Sciatic nerve (tissue), 2 donors: ENCODE measurements at regions not wholly inside any gene's neighbourhood (a gene's known extent, or its start where the extent isn't known, plus 50 kb on each side); places are given as distances from the start of the nearest gene placed in this dataset.

Source experiments
- ATAC-seq: fragments of 200-7000 bp; cut with Tn5 transposase; one replicate; pipeline ENCODE4 v1.9.1; 2020; ENCODE audit warnings: mild to moderate bottlenecking, moderate library complexity
- DNase-seq: peaks from one replicate; pipeline ENCODE4 v3.0.0-alpha.2; 2020; ENCODE audit warnings: low spot score
- intact Hi-C: fragments of 100-400 bp; cut with DNase I; formaldehyde crosslinking; loops from one replicate; pipeline ENCODE4 v1.14.2; 2022
- donor health status: DM: no; HTN: no; CAD: no.
- donor health status: DM: no; HTN: no; CAD: no.

- intact Hi-C loops: no loop called here
- ATAC-seq (no peak), DNase-seq (no peak)
Observed at GRCh38 chr10:32175629-32176028, 119.4 kb upstream of the KIF5B start.

- intact Hi-C loops: no loop called here
- DNase-seq (no peak), ATAC-seq (no peak)
Observed at GRCh38 chr10:32174349-32174893, 118.2 kb upstream of the KIF5B start.

GRCh38 chr10:32171204-32171603 is 115.0 kb upstream of the KIF5B start:
- no peak for DNase-seq
- intact Hi-C loops: no loop called here
- no peak for ATAC-seq

DNA sequence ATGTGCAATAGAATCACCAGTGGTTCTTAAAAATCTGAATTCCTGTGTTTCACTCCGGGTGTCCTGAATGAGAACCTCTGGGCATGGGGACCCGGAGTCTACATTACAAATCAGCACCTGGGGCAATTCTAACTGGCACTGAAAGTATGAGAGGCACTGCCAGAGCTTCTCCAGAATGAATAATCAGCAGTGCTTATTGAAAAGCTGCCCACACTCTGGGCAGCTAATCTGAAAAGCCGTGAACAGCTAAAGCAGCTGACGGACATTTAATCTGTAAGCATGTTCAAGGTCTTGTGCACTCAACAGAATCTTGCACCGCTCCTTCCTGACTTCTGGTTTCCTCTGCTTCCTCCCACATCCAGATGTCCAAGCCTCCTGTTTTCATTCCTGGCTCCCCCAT is 113.3 kb upstream of the KIF5B start:
- intact Hi-C loops: no loop called here
- ATAC-seq (no peak), DNase-seq (no peak)

DNA sequence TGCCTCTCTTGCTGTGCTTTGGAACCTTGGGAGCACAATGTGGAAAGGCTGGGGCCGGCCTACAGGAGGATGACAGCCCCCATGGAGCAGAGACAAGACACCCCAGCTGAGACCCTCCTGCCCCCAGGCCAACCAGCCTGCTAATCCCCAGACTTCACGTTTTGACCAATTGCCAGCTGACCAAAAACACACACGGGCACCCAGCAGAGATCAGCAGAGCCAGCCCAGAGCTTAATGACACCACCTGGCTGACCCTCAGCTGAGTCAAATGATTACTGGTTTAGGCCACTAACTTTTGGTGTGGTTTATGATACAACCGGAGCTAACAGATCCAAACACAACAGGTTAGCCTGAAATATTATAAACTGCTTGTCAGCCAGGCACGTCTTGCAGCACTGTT is 111.2 kb upstream of the KIF5B start:
- DNase-seq: no peak
- intact Hi-C loops: no loop called here
- ATAC-seq: no peak

- no peak for DNase-seq
- ATAC-seq: no peak
- intact Hi-C loops: no loop called here
Observed at GRCh38 chr10:32166365-32166764, 110.1 kb upstream of the KIF5B start.

DNA sequence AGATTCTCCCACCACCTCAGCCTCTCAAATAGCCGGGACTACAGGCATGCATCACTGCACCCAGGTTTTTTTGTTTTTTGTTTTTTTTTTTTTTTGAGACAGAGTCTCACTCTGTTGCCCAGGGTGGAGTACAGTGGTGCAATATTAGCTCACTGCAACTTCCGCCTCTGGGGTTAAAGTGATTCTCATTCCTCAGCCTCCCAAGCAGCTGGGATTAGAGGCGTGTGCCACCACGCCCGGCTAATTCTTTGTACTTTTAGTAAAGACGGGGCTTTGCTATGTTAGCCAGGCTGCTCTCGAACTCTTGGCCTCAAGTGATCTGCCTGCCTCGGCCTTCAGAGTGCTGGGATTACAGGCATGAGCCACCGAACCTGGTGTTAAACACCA is 107.5 kb upstream of the KIF5B start:
- no peak for ATAC-seq
- DNase-seq: no peak
- intact Hi-C loops: no loop called here

- intact Hi-C loops: no loop called here
- ATAC-seq (no peak), DNase-seq (no peak)
Observed at GRCh38 chr10:32163071-32163761, 107.0 kb upstream of the KIF5B start.

- ATAC-seq (no peak), DNase-seq (no peak)
Observed at GRCh38 chr10:32161586-32161985, 105.4 kb upstream of the KIF5B start.

DNA sequence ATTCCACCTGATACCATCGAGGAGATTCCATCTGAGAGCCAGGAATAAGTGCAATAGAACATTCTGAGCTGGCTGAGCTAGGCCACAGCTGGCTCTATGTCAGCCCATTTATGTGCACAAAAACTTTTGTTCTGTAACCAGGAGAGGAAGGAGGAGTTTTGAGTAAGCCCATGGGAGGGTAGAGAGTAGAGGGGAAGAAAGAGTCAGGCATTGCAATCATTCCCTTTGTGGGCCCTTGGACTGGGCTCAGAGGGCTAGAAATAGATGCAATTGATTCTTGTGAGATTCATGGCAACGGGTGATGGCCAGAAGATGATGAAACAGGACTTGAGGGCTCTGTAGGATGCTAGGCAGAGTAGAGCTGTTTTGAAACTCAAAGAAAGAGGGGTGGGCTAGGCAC is 104.6 kb upstream of the KIF5B start:
- intact Hi-C loops: no loop called here
- no peak for DNase-seq
- ATAC-seq: no peak

More at GRCh38 chr10:32161586-32161985, 105.4 kb upstream of the KIF5B start:
- intact Hi-C loops: no loop called here

DNA sequence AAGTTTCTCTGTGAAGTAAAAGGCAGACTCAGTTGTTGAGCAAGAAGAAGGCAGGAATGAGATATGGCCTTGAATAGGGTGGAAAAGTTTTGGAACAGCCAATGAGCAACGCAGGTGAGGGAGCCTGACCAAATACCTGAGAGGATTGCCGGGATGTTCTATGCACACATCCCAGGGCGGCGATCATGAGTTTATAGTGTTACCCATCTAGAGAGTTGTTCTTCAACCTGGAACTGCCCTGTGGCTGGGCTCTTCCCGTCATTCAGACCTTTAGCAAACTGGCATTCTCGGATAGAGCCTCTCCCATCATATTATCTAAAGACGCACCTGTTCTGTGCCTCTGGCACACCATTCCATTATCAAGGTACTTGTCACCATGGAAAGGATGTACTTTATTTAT is 103.0 kb upstream of the KIF5B start:
- intact Hi-C loops: no loop called here
- ATAC-seq: no peak
- no peak for DNase-seq

GRCh38 chr10:32156031-32156495 is 99.8 kb upstream of the KIF5B start:
- ATAC-seq: no peak
- DNase-seq: no peak
- intact Hi-C loops: no loop called here

DNA sequence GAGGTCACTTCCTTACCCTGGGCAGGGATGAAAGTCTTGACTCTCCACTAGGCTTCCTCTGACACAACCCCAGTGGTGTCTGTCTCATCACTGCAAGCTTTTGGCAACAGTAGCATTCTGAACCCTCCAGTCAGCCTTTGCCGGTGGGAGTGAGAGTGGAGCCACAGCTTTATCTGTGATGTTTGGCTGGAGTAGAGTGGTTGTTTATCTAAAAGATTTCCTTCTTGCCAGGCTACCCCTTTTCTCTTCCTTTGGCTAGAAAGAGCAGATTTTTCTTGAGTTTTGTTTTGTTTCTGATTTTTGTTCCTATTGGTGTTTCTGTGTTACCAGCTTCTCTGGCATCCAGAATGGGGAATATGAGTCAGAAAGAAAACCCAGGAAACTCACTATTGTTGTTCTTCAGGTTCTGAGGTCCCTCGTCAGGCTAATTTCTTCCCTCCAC is 98.9 kb upstream of the KIF5B start:
- ATAC-seq (no peak), DNase-seq (no peak)
- intact Hi-C loops: no loop called here

DNA sequence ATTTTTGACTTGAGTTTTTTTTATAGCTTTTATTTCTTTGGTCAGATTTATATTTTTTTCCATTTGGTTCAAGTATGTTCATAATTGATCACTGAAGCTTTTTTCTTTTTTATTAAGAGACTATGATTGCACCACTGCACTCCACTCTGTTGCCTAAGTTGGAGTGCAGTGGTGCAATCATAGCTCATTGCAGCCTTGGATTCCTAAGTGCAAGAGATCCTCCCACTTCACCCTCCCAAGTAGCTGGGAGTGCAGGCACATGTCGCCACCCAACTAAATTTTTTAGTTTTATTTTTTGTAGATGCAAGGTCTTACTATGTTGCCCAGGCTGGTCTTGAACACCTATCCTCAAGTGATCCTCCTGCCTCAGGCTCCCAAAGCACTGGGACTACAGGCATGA is 97.7 kb upstream of the KIF5B start:
- intact Hi-C loops: no loop called here
- no peak for ATAC-seq
- no peak for DNase-seq

- intact Hi-C loops: no loop called here
- DNase-seq: no peak
- no peak for ATAC-seq
Observed at GRCh38 chr10:32153252-32153651, 97.0 kb upstream of the KIF5B start.

DNA sequence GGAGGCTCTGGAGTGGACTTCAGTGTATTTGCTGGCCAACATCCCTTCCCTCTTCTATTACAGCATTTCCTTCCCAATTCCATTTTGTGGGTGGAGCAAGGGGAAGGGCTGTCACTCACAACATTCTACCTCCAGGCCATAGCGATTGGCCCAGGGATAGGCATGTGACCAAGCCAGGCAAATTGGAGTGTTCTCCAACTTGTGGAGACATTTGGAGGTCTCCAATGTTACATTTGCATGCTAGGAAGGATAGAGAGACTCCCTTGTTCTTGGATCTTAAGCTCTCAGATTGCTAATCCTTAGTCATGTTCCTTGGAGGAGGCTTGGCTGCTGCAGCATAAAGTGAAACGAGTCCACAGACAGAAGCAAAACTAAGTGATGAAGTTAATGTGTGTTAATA is 95.6 kb upstream of the KIF5B start:
- ATAC-seq: no peak
- DNase-seq: no peak
- intact Hi-C loops: no loop called here

DNA sequence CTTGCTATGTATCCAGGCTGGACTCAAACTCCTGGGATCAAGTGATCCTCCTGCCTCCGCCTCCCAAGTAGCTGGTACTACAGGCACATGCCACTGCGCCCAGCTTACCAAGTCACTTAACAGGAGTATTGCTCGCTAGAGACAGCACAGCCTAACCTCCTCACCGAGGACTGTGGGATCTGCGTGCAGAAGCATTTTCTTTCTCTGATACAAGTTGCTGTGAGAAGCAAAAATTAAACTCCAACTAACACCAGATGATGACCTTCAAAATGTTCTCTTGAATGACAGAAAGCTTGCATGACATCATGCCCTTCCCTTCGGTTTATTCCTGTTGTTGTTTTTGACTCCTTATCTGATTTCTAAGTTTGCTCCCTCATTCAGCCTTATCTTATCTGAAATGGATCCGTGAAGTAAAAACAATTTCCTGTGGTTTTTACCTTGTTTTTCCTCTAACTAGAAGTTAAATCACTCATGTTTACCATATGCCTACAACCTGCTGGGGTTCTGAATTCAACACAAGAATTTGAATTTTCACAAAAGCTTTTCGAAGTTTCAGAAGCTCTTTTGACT is 94.4 kb upstream of the KIF5B start:
- intact Hi-C loops: no loop called here
- no peak for DNase-seq
- ATAC-seq: no peak

DNA sequence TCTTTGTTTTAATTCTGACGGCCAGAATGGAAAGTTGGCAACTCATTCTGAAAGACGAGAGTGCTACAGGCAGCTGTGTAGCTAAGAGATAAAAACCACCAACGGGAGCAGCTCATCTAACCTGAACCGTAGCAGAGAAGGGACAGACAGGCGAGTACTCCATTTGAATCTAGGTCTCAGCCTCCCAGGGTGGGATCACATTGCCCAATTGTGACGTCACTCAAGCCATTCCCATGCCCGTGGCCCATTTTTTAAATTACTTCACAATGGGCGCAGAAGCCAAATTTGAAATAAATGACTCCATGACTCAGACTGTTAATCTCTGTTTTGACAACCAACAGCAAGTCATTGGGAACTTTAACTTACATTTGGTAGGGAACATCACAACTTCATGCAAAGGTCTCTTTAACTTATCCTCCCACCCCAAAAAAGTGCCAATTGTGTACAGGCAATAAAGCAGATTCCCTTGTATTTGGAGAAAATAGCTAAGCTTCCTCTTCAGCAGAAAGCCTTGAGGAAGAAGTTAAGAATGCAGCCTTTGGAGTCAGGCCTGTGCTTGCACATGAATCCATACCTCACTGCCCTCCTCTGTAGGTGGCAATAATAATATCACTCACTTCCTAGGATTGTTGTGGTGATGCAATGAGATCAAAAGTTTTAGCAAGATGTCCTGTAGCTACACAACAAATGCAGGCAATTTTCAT is 93.2 kb upstream of the KIF5B start:
- intact Hi-C loops: no loop called here
- ATAC-seq: peak; percentile 89
- DNase-seq: no peak

GRCh38 chr10:32148864-32149251 is 92.6 kb upstream of the KIF5B start:
- intact Hi-C loops: no loop called here

DNA sequence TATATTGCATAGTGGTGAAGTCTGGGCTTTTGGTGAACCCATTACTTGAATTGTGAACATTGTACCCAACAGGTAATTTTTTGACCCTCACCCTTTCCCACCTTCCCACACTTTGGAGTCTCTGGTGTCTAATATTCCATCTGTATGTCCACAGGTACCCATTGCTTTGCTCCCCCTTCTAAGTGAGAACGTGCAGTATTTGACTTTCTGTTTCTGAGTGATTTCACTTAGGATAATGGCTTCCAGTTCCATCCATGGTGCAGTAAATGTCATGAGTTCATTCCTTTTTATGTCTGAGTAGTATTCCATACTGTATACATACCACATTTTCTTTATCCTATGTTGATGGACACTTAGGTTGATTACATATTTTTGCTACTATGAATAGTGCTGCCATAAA is 91.5 kb upstream of the KIF5B start:
- no peak for ATAC-seq
- intact Hi-C loops: no loop called here
- no peak for DNase-seq

More at GRCh38 chr10:32148864-32149251, 92.6 kb upstream of the KIF5B start:
- ATAC-seq (peak; percentile 33), DNase-seq (no peak)
